HG03139 (cell line): ENCODE measurements at regions not wholly inside any gene's neighbourhood (a gene's known extent, or its start where the extent isn't known, plus 50 kb on each side); places are given as distances from the start of the nearest gene placed in this dataset.

Source experiments
- ATAC-seq: cut with Tn5 transposase; IDR thresholded peaks from one replicate; pipeline ENCODE4 v1.9.1; 2021; ENCODE audit not compliant: unreplicated experiment

DNA sequence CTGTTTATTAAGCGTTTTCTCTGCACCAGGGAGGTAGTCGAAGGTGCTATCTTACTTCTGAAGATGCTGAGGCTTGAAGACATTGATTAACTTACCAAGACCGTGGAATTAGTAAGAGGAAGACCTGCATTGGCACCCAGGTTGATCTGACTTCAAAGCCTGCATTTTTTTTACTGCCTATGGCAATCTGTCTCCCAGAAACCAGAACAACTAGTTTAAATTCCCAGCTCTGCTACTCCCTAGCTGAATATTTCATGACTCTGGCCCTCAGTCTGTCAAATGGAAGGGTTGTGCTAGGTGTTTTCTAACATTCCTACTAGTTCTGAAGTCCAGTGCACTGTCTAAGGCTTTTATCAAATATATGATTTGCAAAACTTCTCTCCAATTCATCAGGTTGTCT lies 52.0 kb upstream of the GRAMD1B start:
- ATAC-seq = no peak

DNA sequence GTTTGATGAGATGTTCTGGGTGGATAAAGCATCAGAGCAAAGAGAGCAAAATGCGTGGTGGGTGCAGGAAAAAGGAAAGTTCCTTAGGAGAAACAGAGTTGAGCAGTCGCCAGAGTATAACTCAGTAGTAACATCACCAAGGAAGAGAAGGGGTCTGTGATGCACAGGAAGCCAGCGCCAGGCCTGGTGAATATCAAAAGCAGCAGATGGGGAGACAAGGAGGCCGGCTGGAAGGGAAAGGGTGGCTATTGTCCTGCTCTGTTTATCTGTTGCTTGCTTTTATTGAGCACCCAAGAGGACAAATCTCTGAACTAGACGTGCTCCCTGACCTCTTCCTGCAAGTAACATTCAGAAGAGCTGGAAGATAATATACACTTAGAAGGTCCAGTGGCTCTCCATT lies 52.7 kb upstream of the GRAMD1B start:
- no peak for ATAC-seq

DNA sequence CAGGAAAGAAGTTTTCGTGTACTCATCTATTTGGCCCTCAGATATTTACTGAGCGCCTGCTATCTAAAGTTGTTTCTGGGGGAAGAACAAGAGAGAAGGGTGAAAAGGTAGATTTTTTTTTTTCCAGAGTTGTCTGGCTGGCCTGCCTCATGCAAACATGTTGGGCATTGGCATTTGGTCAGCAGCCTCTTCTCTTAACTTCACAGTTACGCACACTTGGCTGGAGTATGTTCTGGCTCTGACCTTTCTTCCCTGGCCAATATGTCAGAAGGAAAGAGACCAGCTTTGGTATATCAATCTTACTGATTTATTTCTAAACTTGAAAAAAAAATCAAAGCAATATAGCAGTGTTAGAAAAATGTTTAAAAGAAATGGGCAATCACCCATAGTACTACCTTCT lies 54.2 kb upstream of the GRAMD1B start:
- ATAC-seq = no peak

DNA sequence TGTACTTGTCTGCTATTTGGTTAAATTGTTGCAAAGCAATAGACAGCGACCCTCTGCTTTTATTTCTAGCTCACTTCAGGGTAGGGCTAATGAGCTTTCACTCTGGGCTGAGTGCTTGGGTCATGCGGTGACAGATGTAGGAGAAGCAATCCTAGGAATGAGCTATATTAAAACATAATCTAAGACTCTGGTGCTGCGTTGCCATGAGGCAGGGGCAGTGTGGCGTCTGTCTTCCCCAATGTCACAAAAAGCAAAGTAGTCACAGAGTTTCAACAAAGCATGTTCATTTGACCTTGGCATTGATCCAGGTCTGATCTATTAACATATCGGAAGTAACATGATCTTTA lies 55.5 kb upstream of the GRAMD1B start:
- ATAC-seq = no peak

DNA sequence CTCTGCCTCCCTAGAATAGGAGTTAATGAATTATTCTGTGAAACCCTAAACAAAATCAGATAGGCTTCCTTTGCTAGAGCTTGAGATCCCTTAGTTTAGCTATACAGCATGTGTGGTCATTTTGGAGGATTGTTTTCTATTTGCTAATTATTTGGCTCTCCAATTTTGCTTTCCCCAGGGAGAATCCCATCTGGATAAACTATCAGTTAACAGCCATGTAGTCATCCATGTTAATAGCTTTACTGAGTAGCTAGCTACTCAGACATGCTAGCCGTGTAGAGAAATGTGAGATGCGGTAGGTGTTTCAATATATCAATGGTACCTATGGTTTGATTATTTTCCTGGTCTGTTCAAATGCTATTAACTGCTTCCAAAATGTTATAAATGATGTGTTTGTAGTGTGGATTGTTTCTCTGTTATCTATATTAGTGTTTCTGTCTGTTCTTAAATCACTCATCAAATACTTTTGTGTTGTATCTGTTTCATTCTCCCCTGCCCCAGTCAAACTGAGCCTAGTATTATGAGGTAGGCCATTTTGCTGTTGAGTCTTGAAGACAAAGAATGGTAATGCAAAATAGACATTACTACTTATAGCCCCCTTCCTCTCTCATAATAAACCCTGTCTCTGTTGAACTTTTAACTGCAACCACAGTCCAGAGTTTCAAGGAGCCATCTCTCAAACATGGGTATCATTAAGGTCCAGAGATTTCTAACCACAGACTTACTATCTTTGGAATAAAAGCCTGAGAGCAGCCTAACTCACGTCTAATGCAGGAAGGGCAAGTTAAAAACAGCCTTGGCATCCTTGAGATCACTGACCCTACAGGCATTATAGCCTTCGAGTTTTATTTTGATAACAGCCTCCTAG lies 56.1 kb upstream of the GRAMD1B start:
- ATAC-seq = no peak

DNA sequence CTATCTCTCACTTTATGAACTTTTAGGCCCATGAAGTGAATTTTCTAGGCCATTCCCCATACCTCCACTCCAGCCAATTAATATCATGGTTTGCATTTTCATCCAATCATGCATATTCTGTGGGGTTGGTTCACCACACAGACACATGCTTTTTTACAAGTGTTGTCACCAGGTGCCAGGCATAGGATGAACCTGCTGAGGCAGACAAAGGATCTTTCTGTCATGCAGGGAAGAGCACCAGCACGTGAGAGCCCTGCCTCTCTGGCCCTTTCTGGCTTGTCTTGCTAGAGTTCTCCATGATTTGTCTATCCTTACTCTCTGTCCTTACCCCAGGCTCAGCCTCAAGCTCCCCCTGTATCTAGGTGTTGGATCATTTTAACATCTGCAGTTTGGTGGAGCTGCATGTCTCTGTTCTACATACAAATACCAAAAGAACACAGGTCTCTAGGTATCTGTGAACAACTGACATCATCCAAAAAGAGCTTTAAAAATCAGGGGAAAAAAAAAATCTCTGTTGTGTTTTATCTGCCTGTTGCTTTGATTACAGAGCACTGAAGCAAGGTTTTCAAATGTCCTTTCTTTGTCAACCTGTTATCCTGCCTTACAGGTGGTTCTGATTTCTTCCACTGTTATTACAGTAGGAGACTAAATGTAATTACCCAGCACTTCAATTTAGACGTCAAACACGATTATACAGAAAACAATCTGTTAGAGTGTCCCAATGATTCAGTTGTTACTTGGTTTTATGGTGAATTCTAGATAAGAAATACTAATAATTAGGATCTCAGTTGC lies 58.4 kb upstream of the GRAMD1B start:
- ATAC-seq = no peak

DNA sequence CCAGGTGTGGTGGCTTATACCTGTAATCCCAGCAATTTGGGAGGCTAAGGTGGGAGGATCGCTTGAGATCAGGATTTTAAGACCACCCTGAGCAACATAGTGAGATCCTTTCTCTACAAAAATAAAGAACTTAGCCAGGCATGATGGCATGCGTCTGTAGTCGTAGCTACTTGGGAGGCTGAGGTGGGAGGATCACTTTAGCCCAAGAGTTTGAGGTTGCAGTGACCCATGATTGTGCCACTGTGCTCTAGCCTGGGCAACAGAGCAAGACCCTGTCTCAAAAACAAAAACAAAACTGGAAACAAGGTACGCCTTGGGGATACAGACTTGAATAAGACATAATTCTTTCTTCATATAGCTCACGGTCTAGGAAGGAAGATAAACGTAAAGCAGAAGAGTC lies 63.1 kb upstream of the GRAMD1B start:
- no peak for ATAC-seq

DNA sequence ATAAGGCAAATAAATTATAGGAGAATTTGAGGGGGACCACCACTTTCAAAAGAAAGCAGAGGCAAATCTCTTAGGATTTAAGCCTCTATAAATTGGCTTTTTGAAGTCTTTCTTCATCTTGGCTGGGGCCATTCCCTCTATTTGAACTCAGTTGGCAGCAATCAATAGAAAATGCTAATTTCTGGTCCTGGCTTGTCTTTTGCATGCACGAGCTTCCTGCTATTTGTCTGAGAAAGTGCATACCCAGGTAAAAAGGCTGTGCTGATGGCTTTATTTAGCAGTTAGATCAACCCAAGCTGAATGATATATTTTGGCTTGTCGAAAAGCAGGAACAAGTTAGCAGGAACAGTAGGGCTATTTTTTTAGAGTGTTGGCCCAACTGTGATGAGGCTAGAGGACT lies 64.1 kb upstream of the GRAMD1B start:
- ATAC-seq = no peak

DNA sequence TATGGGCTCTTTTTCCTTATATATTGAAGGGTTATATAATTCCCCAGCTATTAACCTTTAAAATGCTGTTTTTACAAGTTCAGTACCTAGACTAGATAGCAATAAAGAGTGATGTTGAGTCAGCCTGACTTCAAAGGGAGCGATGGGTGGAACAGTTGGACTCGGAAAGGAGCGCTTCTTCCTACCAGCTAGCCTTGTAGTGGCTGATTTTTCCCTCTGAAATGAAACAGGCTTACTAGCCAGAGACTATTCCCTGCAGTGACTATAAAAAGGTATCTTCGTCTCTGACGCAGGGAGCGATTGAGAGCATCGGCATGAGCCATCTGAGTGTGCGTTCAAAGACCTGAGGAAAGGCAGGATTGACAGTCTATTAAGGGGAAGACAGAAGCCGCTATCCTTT lies 66.0 kb upstream of the GRAMD1B start:
- ATAC-seq = no peak

DNA sequence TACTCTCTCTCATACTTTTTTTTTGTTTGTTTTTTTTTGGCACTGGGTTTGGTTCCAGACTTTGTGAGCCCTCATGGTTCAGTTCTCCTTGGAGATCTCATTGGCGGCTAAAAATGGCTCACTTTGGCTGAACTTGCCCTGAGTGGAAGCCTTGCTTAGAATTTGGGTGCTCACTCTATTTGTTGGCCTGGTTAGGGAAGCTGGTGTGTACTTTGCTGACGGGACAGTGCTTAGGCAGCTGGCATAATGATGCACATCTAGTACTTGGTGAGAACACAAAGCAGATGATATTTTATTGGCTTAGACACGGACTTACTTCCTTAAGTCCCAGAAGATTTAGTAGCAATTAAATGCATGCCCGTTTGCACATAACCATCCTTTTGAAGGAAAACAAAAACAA lies 66.5 kb upstream of the GRAMD1B start:
- no peak for ATAC-seq

DNA sequence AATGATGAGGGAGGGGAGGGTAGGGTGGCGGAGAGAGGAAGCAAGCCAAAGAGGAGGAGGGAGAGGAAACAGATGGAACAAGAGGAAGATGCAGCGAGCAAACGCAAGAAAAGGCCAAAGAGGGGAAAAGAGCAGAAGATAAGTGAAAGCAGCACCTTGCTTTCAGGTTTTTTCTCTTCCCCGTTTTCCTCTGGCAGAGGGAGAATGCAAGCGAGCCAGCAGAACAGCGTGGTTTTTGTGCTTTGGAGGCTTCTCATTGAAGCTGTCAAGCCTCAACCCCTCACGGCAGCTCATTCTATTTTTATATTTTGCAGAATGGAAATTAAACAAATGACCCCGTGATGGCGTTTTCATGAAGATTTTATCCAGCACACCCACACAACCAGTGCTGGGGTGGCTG lies 67.1 kb upstream of the GRAMD1B start:
- no peak for ATAC-seq

DNA sequence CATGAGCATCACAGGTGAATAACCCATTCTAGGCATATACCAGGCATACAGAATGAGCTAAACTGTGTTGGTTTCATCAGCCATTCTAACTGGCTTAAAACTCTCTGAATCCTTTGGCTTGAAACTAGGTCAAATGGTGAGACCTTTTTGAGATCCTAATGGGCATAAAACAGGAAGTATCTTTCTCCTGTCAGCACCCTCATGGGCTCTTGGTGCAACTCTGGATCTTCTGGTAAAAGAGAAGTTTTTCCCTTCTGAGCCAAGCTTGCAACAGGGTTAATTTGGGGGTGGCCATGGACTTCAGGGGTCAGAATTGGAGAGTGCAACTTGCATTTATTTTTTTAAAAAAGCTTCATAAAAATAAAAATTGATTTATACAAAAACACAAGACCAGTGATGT lies 67.9 kb upstream of the GRAMD1B start:
- no peak for ATAC-seq

DNA sequence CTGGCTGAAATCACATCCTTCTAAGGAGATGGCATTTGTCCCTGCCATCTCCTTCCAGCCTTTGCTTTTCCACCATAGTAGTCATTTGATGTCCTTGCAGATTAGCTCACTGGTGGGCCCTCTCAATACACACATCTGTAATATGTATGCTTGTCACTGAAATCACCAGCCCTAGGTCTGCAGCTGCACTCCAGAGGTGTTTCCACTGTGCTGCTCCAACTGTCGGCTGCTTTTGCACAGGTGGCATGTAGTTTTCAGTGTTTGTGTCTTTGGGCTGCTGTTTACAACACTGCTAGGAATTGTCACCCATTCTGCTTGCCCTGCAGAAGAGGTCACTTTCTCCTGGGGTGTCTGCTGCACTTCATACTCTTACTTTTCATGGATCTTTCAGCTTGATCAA lies 69.0 kb upstream of the GRAMD1B start:
- ATAC-seq = no peak

DNA sequence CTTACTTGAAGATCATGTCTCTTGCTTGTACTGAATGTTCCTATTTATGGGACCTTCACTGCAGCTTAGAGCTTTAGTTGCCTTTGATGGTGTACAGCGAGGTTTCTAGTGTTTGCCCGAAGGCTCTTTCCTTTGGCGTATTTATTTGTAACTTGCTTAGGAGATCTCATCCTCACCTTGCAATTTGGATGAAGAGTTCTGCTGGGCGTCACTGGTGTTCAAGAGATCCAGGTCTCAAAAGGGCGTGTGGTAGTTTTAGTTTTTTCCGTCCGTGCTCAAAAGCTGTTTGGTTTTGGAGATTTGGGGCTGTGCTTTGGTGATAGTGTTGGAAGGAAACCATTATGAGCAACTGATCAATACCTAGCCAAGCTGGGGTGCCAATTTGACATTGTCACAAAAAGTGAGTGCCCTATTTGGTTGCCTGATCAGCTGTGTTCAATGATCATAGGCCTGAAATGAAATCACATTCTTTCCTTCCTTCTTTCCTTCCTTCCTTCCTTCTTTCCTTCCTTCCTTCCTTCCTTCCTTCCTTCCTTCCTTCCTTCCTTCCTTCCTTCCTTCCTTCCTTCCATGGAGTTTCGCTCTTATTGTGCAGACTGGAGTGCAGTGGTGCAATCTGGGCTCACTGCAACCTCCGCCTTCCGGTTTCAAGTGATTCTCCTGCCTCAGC lies 69.7 kb upstream of the GRAMD1B start:
- no peak for ATAC-seq

DNA sequence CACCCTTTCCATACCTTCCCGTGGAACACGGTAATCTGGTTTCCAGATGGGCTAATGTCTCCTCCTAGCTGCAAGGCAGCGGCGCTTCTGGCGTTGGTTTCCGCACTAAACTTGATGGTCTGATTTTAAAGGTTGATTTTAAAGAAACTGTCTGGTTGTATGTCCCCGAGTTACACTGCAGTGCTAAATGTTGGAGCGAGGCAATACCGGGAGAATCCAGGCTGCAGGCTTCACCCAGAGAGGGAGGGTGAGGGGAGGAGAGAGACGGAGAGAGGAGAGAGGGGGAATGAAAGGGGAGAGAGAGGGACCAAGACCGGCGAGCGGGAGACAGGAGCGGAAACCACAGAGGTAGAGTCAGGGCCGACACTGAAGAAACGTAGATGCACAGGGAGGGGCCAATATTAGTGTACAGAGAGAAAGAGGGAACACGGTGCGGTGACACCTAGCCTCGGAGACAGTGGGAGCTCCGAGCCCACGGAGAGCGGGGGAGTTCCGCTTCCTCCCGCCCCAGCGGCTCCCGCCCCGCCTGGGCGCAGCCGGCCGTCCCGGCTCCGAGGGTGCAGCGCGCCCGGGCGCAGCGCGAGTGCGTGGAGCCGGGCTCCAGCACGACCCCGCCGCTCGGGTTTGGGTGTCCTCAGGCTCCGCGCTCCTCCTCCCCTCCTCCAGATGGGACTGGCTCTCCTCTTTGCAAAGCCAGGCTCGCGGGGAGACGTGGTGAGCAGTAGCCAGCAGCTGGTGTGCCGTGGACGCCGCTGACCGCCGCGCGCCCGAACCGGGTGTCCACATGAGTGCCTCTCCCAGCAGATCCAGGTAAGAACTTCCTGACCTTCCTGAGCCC lies 71.9 kb upstream of the GRAMD1B start:
- ATAC-seq = no peak

DNA sequence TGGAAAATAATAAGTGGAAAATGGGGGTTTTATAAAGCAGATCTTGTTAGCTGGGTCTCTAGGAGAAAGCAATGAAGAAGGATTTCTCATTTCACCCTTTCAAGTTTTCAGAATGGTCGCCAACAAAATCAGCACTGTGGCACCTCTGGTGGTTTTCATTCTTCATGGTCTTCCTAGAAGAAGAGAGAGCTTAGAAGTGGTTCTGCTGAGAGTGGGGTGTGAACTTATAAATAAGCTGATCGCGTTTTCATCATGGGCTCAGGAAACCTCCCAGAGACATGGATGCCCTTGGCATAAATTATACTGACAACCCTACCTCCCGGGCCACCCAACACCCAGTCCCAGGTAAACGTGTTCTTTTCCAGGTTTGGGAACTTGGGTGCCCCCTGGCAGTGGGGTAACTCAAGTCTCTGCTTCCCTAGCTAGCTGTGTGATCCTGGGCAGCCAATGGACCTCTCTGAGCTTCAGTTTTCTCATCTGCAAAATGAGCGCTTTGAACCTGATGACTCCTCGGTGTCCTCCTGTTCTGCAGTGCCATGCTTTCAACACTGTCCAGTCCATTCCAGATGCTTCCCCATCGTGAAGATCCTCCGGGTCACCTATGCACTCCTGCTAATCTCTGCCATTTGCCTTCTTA lies 72.6 kb upstream of the GRAMD1B start:
- no peak for ATAC-seq

DNA sequence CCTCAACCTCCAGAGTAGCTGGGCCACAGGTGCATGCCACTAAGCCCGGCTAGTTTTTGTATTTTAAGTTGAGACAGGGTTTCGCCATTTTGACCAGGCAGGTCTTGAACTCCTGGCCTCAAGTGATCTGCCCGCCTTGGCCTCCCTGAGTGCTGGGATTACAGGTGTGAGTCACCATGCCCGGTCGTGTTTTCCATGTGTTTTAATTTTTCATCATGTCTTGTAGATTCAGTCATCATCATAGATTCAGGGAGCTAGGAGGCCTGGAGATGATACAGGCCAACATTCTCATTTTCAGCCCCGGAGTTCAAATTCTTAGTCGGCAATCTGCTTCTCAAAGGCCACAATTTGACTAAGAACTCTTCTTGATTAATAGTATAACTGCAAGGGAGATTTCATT lies 73.5 kb upstream of the GRAMD1B start:
- no peak for ATAC-seq

DNA sequence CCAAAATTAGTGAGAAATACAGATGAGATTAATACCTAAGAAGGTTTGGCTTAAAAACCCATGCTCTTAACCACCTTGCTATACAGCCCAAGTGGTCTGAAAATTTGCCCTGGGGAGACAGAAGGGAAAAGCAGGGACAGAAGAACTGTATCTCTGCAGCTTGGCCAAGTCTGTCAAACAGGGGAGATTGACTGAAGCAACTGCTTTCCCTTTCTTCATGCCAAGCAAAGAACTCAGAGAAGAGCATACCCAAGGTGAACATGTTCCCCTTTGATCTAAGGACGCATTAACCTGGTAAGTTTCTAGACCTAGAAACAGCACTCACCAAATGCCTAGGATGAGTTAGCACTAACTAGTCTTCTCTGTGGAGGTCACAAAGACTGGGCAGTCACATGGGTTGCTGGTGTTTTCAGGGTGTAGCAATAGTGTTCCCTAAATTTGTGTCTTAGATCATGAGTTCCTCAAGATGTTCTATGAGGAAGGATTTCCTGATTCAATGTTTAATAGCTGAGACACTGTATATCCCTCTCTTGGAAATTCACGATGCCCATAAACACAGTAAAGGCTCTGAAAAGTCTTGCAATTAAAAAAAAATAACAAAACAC lies 75.6 kb upstream of the GRAMD1B start:
- no peak for ATAC-seq

DNA sequence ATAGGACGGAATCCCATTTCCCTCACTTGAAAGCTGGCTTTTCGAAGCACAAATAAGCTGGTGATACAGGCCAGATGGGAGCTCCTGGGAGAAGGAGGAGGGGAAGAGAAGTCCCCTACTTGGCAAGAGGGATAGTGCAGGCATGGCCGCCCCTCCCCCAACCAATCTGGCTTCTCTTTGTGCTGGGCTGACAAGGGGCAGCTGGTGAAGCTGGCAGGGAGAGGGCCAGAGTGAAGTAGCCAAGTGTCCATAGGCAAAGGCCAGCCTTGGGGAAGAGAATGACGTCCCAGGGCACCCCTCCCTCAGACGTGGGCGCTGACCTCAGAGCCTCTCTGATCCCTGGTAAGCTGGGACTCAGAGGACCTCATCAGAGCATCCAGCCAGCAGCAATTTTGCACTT lies 78.7 kb upstream of the GRAMD1B start:
- no peak for ATAC-seq

DNA sequence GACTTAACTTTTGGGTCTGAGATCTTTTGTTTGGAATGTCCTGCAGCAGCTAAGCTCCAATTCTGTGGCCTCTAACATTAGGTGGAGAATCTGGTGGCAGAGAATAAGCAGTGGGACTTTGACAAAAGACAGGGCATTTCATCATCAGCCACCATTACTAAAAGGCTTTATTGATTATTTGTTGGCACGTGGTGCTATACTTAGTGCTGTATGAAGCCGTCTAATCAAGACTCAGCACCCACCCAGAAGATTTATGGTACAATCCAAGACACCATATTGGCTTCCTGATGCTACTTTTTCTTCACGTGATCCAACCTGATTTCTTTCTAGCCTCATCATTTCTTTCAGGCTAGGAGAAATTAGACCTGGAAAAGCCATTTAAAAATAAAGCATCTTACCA lies 80.7 kb upstream of the GRAMD1B start:
- no peak for ATAC-seq
